Prostate gland (tissue), 2 donors: ENCODE measurements at regions not wholly inside any gene's neighbourhood (a gene's known extent, or its start where the extent isn't known, plus 50 kb on each side); places are given as distances from the start of the nearest gene placed in this dataset.

ENCODE experiments used
- DNase-seq: peaks from one replicate; pipeline ENCODE4 v3.0.0-alpha.2; 2019; ENCODE audit warnings: low spot score
- H3K27ac ChIP-seq, 2 donors: fragments of 200-600 bp; sonication (generic); 2 replicates each; pipeline ENCODE4 v1.5.1; 2017 to 2019
- H3K27me3 ChIP-seq: fragments of 200-600 bp; sonication (generic); replicated peaks from 2 replicates; pipeline ENCODE4 v1.5.1; 2019; ENCODE audit not compliant: insufficient read depth
- H3K36me3 ChIP-seq, 2 donors: fragments of 200-600 bp; sonication (generic); 1 replicate in 1 of 2; 2 replicates in 1 of 2; pipeline versions ENCODE4 v1.5.1 to v1.8.1; 2017 to 2019
- H3K4me1 ChIP-seq: fragments of 200-600 bp; sonication (generic); replicated peaks from 2 replicates; pipeline ENCODE4 v1.5.1; 2019
- H3K4me3 ChIP-seq, 2 donors: fragments of 200-600 bp; sonication (generic); 2 replicates each; pipeline ENCODE4 v1.5.1; 2017 to 2019
- H3K9me3 ChIP-seq: fragments of 200-600 bp; sonication (generic); 2 replicates; pipeline ENCODE4 v1.5.1; 2017
- POLR2A ChIP-seq: fragments of 450-650 bp; IDR thresholded peaks from one replicate; pipeline ENCODE4 v1.6.1; 2016; ENCODE audit warnings: antibody characterized with exemption, mild to moderate bottlenecking
- POLR2AphosphoS5 ChIP-seq: sonication (generic); formaldehyde crosslinking; IDR thresholded peaks from one replicate; pipeline ENCODE4 v1.6.1; 2017; ENCODE audit warnings: antibody characterized with exemption
- WGBS: methylation state at CpG from one replicate; pipeline ENCODE4 v1.1.5; 2018; 5-methylcytosine and 5-hydroxymethylcytosine counted together
- intact Hi-C: fragments of 100-400 bp; cut with DNase I; formaldehyde crosslinking; loops from one replicate; pipeline ENCODE4 v1.14.2; 2022
- TF ChIP-seq, protein P1 (sequence below), 4 experiments: fragments of 200-600 bp in 2 of 4; fragments of 450-650 bp in 2 of 4; sonication (generic) in 2 of 4; IDR thresholded peaks; 1 replicate in 3 of 4; 2 replicates in 1 of 4; pipeline ENCODE4 v1.5.1; 2016 to 2019; ENCODE audit warnings: antibody characterized with exemption in 4 of 4, mild to moderate bottlenecking in 2 of 4, moderate library complexity in 2 of 4

DNA sequence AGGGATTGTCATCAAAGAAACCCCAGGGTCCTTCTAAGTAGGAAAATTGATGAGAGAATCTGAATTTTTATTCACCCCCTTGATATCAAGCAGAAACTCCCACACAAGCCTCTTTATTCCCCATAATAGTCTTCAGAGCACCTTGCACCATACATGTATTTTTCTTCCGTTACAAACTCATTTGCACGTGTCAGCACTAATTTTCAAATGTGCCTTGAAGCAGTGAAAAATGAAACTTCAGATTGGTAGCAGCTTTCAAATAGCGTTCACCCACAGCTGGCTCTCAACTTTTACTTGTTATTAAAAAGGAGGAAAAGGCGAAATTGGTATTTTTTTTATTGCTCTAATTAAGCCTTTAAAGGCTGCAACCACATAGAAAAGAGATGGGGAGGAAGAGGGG lies 343.0 kb upstream of the TENM4 start:
- no peaks in the 10 kb centered on the region for H3K4me1 ChIP-seq
- no peak overlapping the region for H3K4me3 ChIP-seq
- DNase-seq, result no peak
- H3K27ac ChIP-seq, result no peak overlapping the region
- H3K27me3 ChIP-seq, result no peaks in the 10 kb centered on the region
- H3K36me3 ChIP-seq, result no peaks in the 10 kb centered on the region
- no peaks in the 10 kb centered on the region for H3K9me3 ChIP-seq
- TF ChIP-seq, protein P1, sequence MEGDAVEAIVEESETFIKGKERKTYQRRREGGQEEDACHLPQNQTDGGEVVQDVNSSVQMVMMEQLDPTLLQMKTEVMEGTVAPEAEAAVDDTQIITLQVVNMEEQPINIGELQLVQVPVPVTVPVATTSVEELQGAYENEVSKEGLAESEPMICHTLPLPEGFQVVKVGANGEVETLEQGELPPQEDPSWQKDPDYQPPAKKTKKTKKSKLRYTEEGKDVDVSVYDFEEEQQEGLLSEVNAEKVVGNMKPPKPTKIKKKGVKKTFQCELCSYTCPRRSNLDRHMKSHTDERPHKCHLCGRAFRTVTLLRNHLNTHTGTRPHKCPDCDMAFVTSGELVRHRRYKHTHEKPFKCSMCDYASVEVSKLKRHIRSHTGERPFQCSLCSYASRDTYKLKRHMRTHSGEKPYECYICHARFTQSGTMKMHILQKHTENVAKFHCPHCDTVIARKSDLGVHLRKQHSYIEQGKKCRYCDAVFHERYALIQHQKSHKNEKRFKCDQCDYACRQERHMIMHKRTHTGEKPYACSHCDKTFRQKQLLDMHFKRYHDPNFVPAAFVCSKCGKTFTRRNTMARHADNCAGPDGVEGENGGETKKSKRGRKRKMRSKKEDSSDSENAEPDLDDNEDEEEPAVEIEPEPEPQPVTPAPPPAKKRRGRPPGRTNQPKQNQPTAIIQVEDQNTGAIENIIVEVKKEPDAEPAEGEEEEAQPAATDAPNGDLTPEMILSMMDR (IDR thresholded peaks at IDR 0.05), result no peak
- TF ChIP-seq POLR2AphosphoS5, result no peak
- no peak for TF ChIP-seq POLR2A
- whole genome bisulfite sequencing, result 29% methylated on average over 4 of the region's 4 CpGs
- intact Hi-C loops, result no loop called here

DNA sequence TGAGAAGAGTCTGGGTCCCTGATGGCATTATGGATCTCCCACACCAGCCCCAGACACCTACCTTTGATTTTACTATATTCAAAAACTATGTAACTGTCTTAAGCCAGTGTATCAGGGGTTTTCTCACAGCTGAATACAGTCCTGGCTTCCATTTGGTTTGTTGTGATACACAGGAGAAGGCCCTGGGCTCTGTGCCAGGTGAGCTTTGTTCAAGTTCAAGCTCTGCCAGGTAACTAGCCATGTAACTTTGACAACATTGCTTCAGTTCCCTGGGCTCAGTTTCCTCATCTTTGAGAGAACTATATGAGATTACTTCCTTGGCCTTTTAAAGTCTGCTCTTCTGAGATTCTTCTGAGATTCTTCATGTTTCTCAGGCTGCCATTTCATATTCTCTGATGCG lies 327.5 kb upstream of the TENM4 start:
- H3K4me1 ChIP-seq, result no peaks in the 10 kb centered on the region
- H3K9me3 ChIP-seq, result no peaks in the 10 kb centered on the region
- no peaks in the 10 kb centered on the region for H3K27me3 ChIP-seq
- no peak overlapping the region for H3K4me3 ChIP-seq
- H3K36me3 ChIP-seq, result no peaks in the 10 kb centered on the region
- intact Hi-C loops, result no loop called here
- TF ChIP-seq, protein P1 (IDR thresholded peaks at IDR 0.05), result no peak
- TF ChIP-seq POLR2AphosphoS5, result no peak
- H3K27ac ChIP-seq, result no peak overlapping the region
- WGBS, result 48% methylated on average over 1 of the region's 1 CpG
- DNase-seq, result no peak

DNA sequence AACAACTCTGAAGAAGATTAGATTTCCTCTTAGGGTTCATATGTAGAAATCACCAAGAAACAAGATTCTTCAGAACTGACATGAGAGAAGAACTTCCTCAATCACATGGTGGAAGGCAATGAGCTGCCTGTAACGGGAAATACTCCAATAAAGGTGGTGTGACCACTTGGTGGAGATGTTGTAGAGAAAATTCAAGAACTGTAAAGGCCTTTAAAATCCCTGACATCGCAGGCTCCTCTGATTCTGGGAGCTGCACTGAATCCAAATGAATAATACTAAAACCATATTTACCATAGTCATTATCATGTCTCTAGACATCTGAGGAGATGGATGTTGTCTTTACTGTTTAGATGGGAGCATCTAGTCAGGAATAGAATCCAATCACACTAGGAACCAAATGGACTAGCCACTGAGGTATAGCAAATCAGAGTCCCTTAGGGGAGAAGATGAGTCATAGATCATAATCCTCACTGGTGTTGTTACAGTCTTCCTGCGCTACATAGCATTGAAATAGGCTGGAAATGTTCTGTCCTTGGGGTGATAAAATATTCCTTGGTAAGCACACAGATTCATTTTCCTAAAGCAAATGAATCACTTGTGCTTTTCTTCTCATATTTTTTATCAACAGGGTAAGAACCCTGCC lies 321.6 kb upstream of the TENM4 start:
- H3K36me3 ChIP-seq, result no peaks in the 10 kb centered on the region
- no peak overlapping the region for H3K4me3 ChIP-seq
- H3K9me3 ChIP-seq, result no peaks in the 10 kb centered on the region
- no peak overlapping the region for H3K27ac ChIP-seq
- TF ChIP-seq, protein P1 (IDR thresholded peaks at IDR 0.05), result peak in 1 of 4 experiments; percentile 22
- TF ChIP-seq POLR2AphosphoS5 (no peak), POLR2A (no peak)
- no peaks in the 10 kb centered on the region for H3K4me1 ChIP-seq
- no peak for DNase-seq
- intact Hi-C loops, result no loop called here
- H3K27me3 ChIP-seq, result no peaks in the 10 kb centered on the region
- WGBS, result 38% methylated on average over 3 of the region's 3 CpGs

DNA sequence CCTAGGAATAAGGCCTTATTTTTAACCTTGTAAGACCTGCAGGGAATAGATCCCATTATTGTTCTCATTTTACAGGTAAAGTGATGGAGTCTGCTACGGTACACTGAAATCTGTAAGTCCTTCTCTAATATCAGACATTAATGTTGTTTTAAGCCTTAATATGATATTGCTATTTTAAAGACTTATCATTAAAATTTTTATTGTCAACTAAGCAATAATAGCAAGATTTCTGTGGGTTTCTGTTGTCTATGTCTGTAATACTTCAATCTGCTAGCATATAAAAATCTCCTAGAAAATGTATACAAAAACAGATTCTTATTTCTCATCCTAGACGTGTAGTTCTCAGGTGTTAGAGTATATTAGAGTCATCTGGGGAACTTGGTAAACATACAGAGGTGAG lies 317.5 kb upstream of the TENM4 start:
- no peak for DNase-seq
- no peak overlapping the region for H3K27ac ChIP-seq
- no peak for TF ChIP-seq POLR2AphosphoS5
- TF ChIP-seq, protein P1 (IDR thresholded peaks at IDR 0.05), result no peak
- TF ChIP-seq POLR2A, result no peak
- no peak overlapping the region for H3K4me3 ChIP-seq
- H3K4me1 ChIP-seq, result no peaks in the 10 kb centered on the region
- no peaks in the 10 kb centered on the region for H3K27me3 ChIP-seq
- WGBS, result 64% methylated on average over 2 of the region's 2 CpGs
- no peaks in the 10 kb centered on the region for H3K9me3 ChIP-seq
- intact Hi-C loops, result no loop called here
- no peaks in the 10 kb centered on the region for H3K36me3 ChIP-seq

DNA sequence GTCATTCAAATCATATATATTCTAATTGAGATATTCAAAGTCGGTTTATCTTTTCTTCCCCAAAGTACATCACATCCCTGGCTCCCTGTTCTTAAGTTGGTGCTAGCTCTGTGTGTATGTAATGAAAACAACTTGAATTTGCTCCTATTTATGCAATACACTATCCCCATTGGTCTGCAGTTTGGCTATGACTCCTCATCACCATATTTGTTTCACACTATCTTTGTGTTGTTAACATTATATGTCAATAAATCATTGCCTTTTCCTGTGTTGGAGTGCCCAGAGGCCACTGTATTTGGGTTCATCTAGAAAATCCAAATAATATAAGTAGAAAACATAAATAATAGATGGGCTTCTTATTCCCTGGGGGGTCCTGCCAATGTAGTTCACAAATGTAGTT lies 306.6 kb upstream of the TENM4 start:
- intact Hi-C loops, result no loop called here
- H3K4me3 ChIP-seq, result no peak overlapping the region
- H3K27me3 ChIP-seq, result no peaks in the 10 kb centered on the region
- no peak overlapping the region for H3K27ac ChIP-seq
- TF ChIP-seq POLR2A, result no peak
- no peak for TF ChIP-seq POLR2AphosphoS5
- TF ChIP-seq, protein P1 (IDR thresholded peaks at IDR 0.05), result no peak
- DNase-seq, result no peak
- no peaks in the 10 kb centered on the region for H3K9me3 ChIP-seq
- H3K4me1 ChIP-seq, result no peaks in the 10 kb centered on the region
- 94% methylated on average over 1 of the region's 1 CpG for WGBS
- no peaks in the 10 kb centered on the region for H3K36me3 ChIP-seq
